GM21423 (cell line): ENCODE measurements at regions not wholly inside any gene's neighbourhood (a gene's known extent, or its start where the extent isn't known, plus 50 kb on each side); places are given as distances from the start of the nearest gene placed in this dataset.

Experiments
- ATAC-seq: cut with Tn5 transposase; IDR thresholded peaks from one replicate; pipeline ENCODE4 v1.9.1; 2021; ENCODE audit warnings: mild to moderate bottlenecking, moderate library complexity; ENCODE audit not compliant: unreplicated experiment

- no peak for ATAC-seq
Measured at GRCh38 chr1:5364591-5364990, 627.6 kb downstream of the NPHP4 start.

DNA sequence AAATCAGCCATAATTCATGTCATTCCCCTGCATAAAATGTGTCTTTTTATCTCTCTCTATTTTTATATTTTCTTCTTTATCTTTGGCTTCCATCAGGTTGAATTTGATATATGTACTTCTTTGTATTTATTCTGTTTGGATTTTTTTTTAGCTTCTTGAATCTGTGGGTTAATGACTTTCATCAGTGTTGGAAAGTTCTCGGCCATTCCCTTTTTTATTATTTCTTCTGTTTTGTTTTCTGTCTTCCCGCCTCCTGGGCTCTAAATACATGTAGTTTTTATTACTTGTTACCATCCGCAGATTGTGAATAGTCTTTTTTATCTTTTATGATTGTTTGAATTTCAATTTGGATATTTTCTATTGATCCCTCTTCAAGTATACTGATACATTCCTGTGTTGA, 637.5 kb downstream of the NPHP4 start:
- no peak for ATAC-seq

- no peak for ATAC-seq
Measured at GRCh38 chr1:5351366-5351765, 640.9 kb downstream of the NPHP4 start.

DNA sequence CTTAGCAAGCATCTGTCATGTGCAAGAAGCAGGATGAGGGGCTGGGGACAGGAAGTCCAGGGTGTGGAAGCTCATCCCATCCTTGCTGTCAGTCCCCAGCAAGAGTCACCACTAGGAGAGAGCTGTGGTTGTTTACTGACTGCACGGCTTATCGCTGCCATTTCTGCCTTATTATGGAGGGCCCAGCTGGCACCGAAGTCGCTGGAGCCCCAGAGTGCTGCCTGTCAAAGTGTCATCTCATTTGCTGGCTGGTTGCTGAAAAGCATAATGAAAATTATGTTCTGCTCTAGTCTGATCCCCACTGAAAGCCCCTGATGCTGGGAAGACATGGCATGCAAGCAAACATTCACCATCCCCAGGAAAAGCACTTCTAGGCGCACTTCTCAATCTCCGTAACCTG, 642.7 kb downstream of the NPHP4 start:
- no peak for ATAC-seq

DNA sequence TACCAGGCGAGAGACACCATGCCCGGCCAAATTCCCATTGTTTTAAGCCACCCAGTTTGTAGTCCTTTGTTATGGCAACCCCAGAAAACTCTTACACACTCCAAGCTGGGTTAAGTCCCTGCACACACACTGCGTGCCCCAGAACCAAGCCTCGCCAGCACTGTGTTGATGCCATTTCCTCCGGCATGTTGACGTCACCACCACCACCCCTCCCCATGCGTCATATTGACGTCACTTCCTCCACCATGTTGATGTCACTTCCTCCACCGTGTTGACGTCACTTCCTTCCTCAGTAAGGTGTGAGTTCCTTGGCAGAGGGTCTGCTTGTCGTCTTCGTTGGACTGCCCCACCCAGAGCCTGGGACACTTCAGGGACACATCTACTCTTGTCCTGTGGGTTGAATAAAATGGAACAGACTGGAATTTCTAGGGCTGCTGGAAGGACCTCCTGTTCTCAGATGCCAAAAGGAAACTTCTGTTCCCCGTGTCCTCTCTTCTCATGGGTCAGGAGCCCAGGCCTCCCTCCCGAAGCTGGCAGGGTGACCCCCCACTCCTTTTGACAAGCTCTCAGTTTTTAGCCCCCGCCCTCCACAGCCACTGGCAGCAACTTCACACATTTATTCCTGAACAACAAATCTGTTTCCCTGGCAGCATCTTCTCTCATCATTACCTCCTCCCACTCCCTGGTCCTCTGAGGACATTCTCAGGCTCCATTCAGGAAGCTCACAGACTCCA, 643.3 kb downstream of the NPHP4 start:
- no peak for ATAC-seq

DNA sequence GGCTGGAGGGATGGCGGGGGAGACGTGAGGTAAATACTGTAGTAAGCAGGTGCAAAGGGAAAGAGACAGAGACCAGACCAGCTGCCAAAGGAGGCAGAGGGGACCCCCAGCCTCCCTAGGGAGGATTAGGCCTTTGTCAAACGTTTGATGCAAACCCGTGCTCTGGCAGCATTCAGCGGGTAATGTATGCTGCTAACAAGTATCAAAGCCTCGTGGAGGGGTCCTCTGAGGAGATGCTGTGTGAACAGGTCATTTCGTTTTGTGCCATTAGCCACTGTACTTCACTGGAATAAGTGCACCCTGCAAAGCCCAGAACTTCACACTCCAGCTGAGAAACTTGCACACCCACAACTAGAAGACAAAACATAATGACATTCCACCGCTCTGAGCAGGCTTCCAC, 644.5 kb downstream of the NPHP4 start:
- ATAC-seq, result no peak

DNA sequence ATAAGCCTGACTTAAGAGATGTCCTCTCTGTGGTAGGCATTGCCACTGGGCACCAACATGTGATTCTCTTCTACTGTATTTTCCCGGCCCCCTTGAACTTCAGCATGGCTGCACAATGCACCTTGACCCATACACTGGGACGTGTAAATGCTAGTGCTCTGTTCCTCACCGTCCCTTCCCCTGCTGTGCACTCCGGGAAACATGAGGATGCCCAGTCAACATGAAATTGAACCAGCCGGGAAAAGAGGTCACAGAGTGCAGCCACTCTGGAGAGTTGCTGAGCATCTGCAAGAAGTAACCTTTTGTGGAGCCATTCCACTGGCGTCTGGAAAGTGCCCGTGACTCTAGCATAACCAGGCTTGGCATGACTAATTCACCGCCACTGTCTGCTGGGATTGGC, 646.7 kb downstream of the NPHP4 start:
- ATAC-seq, result no peak

- ATAC-seq, result no peak
Measured at GRCh38 chr1:5343256-5344020, 648.8 kb downstream of the NPHP4 start.

GRCh38 chr1:5342830-5343229, 649.4 kb downstream of the NPHP4 start:
- ATAC-seq, result no peak

DNA sequence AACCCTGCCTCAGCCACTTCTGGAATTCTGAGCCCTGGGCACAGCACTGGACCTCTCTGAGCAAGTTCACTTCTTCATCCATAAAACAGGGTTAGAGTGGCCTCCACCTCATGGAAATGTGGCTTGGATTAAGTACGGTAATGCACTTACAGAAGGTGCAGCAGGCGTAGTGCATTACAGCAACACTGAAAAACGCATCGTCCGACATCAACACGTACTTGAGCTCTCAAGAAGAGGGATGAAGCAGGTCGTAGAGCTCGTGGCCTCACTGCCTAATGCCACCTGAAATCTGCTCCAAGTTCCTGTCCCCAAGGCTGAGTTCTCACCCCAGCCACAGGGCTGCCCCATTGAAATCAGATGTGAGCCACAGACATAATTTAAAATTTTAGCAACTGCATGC, 650.1 kb downstream of the NPHP4 start:
- ATAC-seq, result no peak

DNA sequence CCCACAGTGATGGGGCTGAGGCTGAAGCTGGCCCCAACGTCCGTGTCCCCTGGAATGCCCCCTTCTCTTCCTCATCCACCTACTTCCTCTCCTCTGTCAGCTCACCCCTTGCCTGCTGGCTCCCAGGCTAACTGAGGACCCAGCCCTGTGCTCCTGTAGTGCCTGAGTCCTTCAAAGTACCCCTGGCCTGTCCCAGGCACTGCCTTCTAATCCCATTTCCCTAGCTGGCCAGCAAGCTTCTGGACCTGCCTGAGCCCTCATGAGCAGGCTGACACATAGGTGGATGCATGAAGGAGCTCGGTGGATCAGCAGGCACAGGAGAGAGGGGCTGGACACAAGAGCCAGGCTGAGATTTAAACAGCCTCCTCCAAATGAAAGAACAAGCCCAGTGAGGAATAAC, 650.8 kb downstream of the NPHP4 start:
- no peak for ATAC-seq

GRCh38 chr1:5340560-5341130, 651.6 kb downstream of the NPHP4 start:
- no peak for ATAC-seq

DNA sequence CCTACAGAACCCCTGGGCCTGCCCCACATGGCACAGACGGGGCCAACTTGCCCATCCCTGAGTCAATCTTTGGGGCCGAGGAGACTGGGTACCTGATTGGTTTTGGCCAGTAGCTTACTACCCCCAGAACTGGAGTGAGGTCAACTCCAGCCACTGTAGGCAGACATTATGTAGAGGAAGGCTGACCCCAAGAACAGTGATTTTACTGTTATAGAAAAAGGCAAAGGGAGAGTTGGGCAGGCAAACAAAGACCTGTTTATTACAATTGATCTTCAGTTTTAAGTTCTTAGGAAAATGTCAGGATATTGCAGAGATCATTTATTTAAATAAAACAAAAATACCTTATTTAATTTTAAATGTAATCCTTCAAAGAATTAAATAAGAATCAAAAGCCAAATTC, 653.8 kb downstream of the NPHP4 start:
- no peak for ATAC-seq

DNA sequence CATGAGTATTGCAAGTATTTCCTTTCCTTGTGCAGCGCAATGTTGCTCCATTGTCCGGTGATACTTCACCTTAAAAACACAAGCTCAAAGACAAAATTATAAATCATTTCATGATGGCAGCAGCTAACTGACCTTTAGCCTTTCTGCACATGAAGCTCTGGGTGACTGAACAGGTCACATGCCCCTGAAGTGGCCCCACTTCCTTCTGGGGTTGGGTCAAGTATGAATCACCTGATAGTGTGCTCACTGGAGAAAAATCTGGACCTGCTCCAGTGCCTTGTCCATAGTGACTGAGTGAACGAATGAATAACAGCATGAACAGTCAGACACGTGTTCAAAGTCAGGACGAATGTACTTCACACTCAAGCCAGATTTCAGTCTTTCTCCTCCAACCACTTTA, 658.9 kb downstream of the NPHP4 start:
- no peak for ATAC-seq

- no peak for ATAC-seq
Measured at GRCh38 chr1:5331101-5331500, 661.1 kb downstream of the NPHP4 start.

DNA sequence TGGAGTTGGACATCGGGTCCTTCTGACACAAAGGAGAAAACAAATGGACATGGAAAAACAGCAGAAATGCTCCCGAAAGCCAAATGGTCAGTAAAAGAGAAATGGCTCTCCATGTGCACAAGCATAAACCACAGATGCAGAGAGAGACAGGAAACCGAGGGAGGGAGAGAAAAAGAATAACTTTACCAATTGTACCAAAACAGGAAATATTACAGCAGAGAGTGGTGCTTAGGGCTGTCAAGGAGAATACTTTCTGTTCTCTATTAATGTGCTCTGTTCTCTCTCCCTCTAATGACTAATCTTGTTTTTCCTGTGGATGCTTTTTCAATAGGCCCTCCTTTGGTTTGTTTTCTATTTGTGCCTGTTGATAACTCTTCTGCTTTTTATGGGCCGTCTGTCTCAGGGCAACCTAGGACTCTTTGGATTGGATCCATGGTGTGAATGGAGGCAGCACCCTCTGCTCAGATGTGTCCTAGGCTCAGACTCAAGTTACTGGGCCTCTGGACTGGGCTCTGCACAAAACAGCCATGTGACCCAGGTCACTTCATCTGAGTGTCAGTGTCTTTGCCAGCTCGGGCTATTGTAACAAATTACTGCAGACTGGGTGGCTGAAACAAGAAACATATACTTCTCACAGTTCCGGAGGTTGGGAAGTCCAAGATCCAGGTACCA, 663.0 kb downstream of the NPHP4 start:
- ATAC-seq, result no peak

GRCh38 chr1:5324883-5325282, 667.3 kb downstream of the NPHP4 start:
- no peak for ATAC-seq

GRCh38 chr1:5318143-5318816, 663.9 kb downstream of the AJAP1 start:
- no peak for ATAC-seq

DNA sequence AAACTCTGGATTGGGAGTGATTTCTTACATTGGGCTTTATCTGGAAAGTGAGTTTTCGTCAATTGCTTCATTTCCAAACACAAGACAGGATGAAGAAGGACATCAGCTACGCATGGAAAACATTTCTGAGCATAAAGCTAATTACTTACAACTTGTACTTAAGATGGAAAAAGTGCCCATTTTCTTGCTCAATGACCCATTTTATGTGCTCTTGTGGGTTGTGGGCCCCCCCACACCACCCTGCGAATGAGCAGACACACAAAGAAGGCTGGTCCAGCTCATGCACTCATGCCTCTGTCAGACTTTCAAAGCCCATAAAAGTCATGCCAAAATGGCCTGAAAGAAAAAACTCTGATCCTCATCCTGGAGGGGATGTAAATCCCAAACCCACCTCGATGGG, 663.0 kb downstream of the AJAP1 start:
- ATAC-seq, result no peak

- ATAC-seq, result no peak
Measured at GRCh38 chr1:5312862-5313261, 658.5 kb downstream of the AJAP1 start.

DNA sequence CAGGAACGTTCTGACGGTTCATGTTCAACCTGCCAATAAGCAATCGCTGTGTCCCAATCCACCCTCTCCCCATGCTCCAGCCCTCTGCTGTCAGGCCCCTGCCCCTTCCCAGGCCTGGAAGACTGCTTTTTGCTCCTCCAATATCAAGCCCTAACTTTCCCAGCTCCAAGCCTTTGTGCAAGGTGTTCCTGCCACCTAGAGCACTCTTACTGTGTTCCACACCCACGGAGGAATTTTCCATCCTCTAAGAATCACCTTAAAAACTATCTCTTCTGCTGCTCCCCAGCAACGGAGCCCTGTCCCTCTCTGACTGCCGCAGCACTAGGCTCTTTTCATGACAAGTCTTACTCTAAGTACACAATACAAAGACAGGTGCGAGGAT, 657.9 kb downstream of the AJAP1 start:
- no peak for ATAC-seq
